Amygdala (tissue), 56 donors: ENCODE measurements at regions not wholly inside any gene's neighbourhood (a gene's known extent, or its start where the extent isn't known, plus 50 kb on each side); places are given as distances from the start of the nearest gene placed in this dataset.

Experiments used
- DNase-seq, 56 donors: peaks; one replicate each; lab custom pipeline; 2025; lab: John Stamatoyannopoulos, UW

DNA sequence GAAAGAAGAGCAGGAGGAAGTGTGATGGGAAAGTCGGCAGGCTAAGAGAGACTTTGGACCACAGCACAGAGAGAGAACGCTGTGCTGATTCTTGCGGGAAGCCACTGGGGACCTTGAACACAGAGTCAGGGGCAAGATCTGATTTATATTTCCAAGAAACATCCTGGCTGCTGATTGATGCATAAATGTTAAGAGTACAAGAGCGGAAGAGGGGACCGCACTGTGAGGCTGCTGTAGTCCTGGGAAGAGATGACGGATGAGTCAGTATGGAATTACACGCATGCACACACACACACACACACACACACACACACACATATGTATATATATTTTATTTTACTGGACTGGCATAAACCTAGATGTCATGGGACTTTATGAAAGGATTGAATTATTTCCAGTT, 865.6 kb upstream of the ID2 start:
- DNase-seq = no peak

GRCh38 chr2:7816944-7817343, 864.9 kb upstream of the ID2 start:
- no peak for DNase-seq

- no peak for DNase-seq
Measured at GRCh38 chr2:7819316-7819715, 862.5 kb upstream of the ID2 start.

DNA sequence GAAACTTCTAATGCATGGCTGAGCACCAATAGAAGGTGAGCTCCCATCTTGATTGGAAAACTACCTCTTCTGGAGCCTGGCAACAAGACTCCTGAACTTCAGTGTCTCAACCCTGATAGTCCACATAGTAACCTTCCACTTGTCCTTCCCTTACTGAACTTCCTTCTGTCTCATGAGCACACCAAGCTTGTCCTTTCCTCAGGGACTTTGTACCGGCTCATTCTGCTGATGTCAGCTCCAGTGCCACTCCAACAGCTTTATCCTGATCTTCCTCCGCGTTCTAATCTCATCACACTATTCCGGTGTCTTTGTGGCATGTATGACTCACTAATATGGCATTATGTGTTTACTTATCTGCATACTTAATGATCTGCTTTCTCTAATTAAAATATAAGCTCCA, 862.0 kb upstream of the ID2 start:
- no peak for DNase-seq

DNA sequence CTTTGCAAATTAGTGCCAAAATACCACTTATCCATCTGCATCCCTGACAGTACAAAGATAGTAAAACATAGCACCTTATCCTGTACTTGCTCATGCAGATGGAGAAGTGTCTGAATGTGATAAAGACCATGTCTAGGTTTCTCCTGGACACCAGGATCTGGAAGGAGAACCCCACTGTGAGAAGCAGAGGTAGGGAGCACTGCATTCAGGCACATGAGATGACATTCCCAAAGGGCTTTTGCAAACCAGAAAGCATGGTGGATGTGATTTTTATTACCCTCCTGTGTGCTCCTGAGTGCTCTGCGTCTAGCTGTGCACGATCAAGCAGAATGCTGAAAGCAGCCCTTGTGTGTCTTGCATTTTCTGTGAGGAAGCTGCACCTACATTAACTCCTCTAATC, 857.6 kb upstream of the ID2 start:
- DNase-seq = no peak

DNA sequence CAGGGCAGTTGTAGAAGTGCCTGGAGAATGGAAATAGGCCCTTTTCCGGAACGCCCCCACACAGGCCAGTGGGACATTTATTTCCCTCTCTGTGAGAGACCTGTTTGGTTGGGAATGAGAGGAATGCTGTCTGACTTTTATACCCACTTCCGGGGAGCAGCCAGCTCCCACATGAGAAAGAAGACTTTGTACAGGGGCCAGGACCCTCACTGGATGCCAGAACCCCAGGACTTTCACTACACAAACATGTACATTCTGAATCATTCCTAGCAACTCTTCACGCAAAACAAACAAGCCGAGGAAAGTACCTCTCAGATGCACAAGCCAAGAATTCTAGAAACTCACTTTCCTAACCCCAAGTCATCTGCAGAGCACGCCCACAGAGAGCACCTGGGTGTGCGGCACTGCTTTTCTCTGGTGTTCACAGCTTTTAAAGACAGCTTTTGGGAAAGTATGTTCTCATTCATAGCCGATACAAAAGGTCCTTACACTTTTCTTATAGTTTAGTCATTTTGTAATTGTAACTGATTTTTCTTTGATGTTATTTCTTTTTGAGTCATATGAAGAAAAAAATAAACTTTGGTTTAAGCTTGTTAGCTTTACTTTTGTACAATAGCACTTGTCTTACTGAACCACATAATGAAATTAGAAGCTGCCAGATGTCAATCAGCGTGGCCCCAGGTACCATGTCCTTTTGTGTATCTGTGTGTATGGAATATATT, 856.1 kb upstream of the ID2 start:
- no peak for DNase-seq

GRCh38 chr2:7826656-7827055, 855.2 kb upstream of the ID2 start:
- no peak for DNase-seq

DNA sequence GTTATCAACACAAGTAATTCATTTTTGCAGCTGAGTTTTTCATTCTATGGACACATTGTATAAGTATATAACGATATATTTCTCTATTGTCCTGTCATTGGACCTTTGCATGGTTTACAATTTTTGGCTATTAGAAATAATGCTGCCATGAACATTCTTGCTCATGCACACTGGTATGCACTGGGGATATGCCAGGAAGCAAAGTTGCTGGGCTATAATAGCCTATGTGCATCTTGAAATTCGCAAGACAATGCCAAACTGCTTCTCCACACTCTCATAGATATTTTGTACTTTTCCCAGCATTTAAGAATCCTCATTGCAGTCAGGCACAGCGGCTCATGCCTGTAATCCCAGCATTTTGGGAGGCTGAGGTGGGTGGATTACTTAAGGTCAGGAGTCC, 852.6 kb upstream of the ID2 start:
- DNase-seq = no peak

GRCh38 chr2:7830616-7831015, 851.2 kb upstream of the ID2 start:
- no peak for DNase-seq

GRCh38 chr2:7835151-7835550, 846.7 kb upstream of the ID2 start:
- no peak for DNase-seq

DNA sequence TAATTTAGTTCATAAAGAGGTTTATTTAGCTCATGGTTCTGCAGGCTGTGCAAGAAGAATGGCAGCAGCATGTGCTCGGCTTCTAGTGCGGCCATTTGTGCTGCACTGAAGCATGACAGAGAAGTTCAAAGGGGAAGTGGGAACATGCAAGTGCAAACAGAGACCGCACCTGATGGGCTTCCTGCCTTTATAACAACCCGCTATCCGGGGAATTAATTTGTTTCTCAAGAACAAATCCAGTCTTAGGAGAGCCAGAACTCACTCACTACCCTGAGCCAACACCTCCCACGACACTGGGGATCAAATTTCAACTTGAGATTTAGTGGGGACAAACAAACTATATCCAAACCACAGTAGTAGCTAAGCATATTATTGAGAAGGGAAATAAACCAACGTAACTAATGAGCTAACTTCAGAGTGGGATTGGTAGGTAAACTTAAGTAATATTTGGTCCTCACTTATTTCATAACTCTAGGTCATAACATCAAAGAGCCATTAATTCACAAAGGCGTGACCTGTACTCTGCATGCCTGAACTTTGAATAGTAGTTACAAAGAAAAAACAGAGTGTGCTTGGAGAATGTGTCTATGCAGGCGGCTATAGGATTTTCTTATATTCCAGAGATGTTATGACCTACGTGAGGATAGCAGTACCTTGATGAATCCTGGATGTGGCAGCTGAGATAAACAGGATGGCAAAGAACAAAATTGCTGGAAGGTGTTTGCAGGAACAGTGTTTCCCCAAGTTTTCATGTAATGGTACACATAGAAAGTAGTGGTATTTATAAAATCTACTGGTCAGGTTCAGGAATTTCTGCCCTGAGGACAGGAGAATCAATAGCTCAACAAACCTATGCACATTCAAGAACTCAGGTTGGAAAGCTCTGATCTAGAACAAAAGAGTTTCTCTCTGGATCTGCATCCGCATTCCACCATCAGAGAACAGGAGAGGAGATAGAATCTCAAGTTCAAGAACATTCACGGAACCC, 845.9 kb upstream of the ID2 start:
- no peak for DNase-seq

DNA sequence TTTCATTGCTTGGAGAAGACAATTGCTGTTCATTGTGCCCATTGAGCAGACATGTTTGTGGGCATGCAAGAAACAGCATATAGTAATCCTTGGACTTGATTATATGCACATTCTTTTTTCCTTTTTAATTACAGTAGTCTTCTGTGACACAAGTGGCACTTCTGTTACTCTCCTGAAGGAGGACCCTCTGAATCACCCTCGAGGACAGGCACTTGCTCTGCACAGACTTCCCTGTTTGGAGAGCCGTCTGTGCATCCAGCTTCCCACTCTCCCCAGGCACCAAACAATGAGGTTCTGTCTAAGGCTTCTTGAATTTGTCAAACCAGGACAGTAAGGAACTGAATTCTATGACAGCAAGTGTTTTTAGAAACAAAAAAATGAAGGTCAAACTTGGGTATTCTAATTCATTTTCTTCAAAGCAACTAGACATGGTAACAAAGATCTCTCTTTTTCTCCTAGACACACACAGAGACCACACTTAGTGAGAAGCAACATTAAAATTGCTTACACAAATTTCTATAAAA, 844.6 kb upstream of the ID2 start:
- DNase-seq = no peak

- no peak for DNase-seq
Measured at GRCh38 chr2:7838669-7839068, 843.2 kb upstream of the ID2 start.

GRCh38 chr2:7840651-7841380, 841.0 kb upstream of the ID2 start:
- no peak for DNase-seq

DNA sequence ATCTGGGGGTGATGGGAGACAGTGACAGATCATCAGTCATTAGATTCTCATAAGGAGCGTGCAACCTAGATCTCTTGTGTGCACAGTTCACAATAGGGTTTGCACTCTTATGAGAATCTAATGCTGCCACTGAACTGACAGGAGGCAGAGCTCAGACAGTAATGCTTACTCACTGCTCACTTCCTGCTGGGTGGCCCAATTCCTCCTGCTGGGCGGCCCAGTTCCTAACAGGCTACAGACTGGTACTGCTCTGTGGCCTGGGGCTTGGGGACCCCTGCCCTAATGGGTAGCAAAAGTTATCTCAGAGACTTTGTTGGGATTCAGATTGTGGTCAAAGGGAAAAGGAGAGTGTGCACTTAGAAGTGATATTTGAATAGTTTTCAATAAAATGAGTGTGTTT, 840.1 kb upstream of the ID2 start:
- no peak for DNase-seq

DNA sequence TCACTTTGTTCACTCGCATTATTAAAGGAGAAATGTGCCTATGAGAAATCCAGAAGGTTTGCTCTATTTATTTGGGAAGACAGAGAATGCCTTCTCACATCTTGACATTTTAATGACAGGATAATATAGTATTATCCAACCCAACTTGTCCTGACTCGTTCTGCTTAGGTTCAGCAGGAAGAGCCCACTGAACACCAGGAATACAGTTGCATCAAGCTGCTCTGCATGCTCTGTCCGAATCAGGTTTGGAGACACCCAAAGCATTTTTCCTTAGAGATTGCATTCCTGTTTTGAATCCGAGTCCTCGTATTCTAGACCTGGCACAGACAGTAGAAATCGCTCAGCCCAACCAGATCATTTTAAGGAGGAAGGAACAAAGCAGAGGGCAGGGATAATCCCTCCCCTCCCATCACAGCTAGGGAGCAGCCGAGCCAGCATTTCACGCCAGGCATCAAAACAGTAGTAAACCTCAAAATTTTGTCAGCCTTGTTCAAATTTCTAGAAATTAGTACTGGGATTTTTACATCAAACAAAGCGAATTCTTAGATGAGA, 837.4 kb upstream of the ID2 start:
- no peak for DNase-seq

DNA sequence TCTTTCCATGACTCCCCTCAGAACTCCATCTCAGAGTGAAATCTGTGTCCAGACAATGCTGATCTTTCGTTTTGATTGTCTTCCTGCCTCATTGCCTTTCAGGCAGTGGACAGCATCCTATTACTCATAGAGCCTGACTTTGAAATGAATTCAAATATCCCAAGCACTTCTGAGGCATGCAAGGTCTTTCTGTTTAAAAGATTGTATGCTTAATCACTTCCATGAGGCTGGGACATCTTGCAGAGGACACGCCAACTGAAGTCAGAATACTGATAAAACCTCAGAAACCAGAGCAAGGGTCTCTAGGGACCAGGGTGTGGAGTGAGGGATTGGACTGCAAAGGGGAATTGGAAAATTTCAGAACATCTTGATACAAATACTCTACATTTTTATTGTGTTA, 836.5 kb upstream of the ID2 start:
- DNase-seq = no peak

DNA sequence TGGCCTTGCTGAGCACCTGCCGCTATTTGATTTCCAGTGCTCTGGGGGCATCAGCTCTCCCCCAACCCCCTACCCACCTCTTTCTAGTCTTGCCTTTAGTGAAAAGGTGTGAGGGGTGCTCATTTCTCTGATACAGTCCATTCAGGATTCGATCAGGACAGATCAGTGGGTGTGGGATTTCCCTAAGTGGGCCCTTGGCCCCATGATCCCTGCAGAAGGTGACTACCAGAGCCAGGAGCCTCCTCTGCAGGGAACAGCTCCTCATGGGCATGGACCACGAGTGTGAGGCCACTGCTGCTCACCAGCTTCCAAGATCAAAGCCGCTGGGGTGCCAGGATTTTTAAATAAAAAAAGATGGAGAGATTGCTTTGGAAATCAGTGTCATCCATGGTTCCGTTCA, 835.2 kb upstream of the ID2 start:
- no peak for DNase-seq

DNA sequence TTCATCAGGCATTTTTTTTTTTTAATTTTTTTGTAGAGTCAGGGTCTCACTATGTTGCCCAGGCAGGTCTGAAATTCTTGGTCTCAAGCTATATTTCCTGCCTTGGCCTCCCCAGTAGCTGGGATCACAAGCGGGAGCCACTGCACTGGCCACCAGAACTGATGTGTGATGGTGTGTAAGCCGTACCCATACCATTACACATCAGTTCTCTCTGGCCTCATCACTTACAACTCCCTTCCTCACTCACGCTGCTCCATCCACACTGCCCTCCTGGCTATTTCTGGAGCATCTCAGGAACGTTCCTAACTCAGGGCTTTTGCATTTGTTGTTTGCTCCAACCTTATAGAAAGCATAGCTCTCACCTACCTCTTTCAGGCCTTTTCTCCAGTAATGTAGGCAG, 834.5 kb upstream of the ID2 start:
- DNase-seq = no peak

DNA sequence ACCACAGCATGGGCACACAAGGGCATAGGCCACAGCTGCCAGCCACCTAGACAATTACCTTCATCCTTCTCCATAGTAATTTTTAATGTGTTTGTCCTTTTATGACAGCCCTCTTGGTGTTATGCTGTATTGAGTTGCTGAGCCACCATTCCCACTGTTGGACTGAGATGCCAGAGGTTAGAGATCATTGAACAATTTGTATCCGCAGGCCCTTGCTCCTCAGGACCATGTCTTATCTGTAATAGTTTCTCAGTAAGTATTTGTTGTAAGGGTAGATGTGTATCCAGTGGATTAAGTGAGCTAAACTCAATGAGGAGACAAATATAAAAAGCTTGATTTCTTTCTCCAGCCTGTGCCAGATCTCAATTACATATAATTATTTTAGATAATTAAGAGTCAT, 832.8 kb upstream of the ID2 start:
- DNase-seq = no peak

- DNase-seq = no peak
Measured at GRCh38 chr2:7849531-7849930, 832.3 kb upstream of the ID2 start.
